ENCODE measurements at regions not wholly inside any gene's neighbourhood (a gene's known extent, or its start where the extent isn't known, plus 50 kb on each side); places are given as distances from the start of the nearest gene placed in this dataset.

DNA sequence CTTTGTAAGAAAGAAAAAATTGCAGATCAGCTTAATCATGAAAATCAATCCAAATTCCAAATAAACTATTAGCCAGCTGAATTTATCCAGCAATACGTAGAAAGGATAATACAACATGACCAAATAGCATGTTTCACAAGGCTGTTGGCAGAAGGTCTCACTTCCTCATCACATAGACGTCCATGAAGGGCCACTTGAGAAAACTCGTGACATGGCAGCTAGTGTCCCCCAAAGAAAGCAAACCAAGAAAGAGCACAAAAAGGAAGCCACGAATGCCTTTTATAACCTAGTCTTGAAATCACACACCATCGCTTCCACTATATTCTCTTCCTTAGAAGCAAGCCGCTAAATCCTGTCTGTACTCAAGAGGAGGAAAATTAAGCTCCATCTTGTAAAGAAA, 105.6 kb upstream of the NRBF2 start:
- TF ChIP-seq POLR2AphosphoS5 (IDR thresholded peaks at IDR 0.05; ENCODE audit: borderline replicate concordance, low read depth, low read length) = no peak
- no peak for TF ChIP-seq EZH2 (IDR thresholded peaks at IDR 0.05)
- TF ChIP-seq FOXP2 (optimal IDR thresholded peaks at IDR 0.05; ENCODE audit: control extremely low read depth, extremely low read length, insufficient read depth) = no peak

Measured in SK-N-MC (cell line).